GM21390 (cell line): ENCODE measurements at regions not wholly inside any gene's neighbourhood (a gene's known extent, or its start where the extent isn't known, plus 50 kb on each side); places are given as distances from the start of the nearest gene placed in this dataset.
"Not testable (repeated sequence)": the region's sequence is repeated elsewhere in the genome, so short reads cannot be mapped to it uniquely, and the experiment has no call there.

ENCODE experiments used
- ATAC-seq: cut with Tn5 transposase; IDR thresholded peaks from one replicate; pipeline ENCODE4 v1.9.1; 2021; ENCODE audit not compliant: unreplicated experiment

GRCh38 chr5:173434270-173434669 is 106.1 kb upstream of the STC2 start:
- ATAC-seq, result no peak

- no peak for ATAC-seq
Measured at GRCh38 chr5:173430394-173430793, 102.2 kb upstream of the STC2 start.

- ATAC-seq, result no peak
Measured at GRCh38 chr5:173429489-173430150, 101.4 kb upstream of the STC2 start.

GRCh38 chr5:173423452-173424117 is 95.4 kb upstream of the STC2 start:
- no peak for ATAC-seq

GRCh38 chr5:173420108-173420507 is 91.9 kb upstream of the STC2 start:
- ATAC-seq, result no peak

GRCh38 chr5:173413471-173413982 is 85.3 kb upstream of the STC2 start:
- ATAC-seq, result no peak

- ATAC-seq, result no peak
Measured at GRCh38 chr5:173412566-173412965, 84.4 kb upstream of the STC2 start.

- no peak for ATAC-seq
Measured at GRCh38 chr5:173411791-173412555, 83.8 kb upstream of the STC2 start.

- no peak for ATAC-seq
Measured at GRCh38 chr5:173410459-173411233, 82.4 kb upstream of the STC2 start.

- ATAC-seq, result no peak
Measured at GRCh38 chr5:173408946-173409345, 80.7 kb upstream of the STC2 start.

GRCh38 chr5:173399851-173400250 is 71.6 kb upstream of the STC2 start:
- no peak for ATAC-seq

- no peak for ATAC-seq
Measured at GRCh38 chr5:173397516-173397915, 69.3 kb upstream of the STC2 start.

- no peak for ATAC-seq
Measured at GRCh38 chr5:173396311-173396993, 68.2 kb upstream of the STC2 start.

- ATAC-seq, result no peak
Measured at GRCh38 chr5:173395933-173396308, 67.7 kb upstream of the STC2 start.

GRCh38 chr5:173395257-173395932 is 67.2 kb upstream of the STC2 start:
- no peak for ATAC-seq

- ATAC-seq, result no peak
Measured at GRCh38 chr5:173394701-173395100, 66.5 kb upstream of the STC2 start.

GRCh38 chr5:173392172-173392571 is 64.0 kb upstream of the STC2 start:
- ATAC-seq, result no peak

- no peak for ATAC-seq
Measured at GRCh38 chr5:173391031-173391430, 62.8 kb upstream of the STC2 start.

GRCh38 chr5:173387293-173387692 is 59.1 kb upstream of the STC2 start:
- not testable (repeated sequence) for ATAC-seq

- no peak for ATAC-seq
Measured at GRCh38 chr5:173385832-173386360, 57.7 kb upstream of the STC2 start.
